ENCODE measurements at regions not wholly inside any gene's neighbourhood (a gene's known extent, or its start where the extent isn't known, plus 50 kb on each side); places are given as distances from the start of the nearest gene placed in this dataset.

DNA sequence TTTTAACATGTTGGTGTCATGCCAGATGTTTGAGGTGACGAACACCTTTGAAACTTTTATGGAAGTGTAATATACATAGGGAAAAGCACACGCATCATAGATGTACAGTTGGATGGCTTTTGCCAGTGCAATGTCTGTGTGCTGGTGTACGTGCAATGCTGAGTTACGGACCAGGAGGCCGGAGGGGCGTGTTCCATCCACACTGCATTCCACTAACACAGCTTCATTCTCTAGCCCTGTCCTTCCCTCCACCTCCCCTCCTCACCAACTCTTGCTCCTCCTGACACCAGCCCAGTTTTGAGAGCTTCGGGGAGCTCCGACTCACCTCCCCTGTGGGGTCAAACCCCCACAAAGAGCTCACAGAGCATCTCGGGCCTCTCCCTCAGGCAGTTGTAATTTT is 358.8 kb downstream of the C16orf95 start:
- H3K9ac ChIP-seq (ENCODE audit: low read length): no peak overlapping the region
- no peaks in the 10 kb centered on the region for H3F3A ChIP-seq (ENCODE audit: insufficient read depth, low read length)
- H3K4me3 ChIP-seq (ENCODE audit: low read length): no peak overlapping the region
- no peak for DNase-seq
- no peaks in the 10 kb centered on the region for H3K9me2 ChIP-seq (replicated peaks; ENCODE audit: insufficient read depth, low read length)
- H2AFZ ChIP-seq (ENCODE audit: low read length): no peak overlapping the region
- no peaks in the 10 kb centered on the region for H3K9me3 ChIP-seq (replicated peaks; ENCODE audit: insufficient read depth, low read length)
- no peak overlapping the region for H3K27ac ChIP-seq (ENCODE audit: low read length)
- no peaks in the 10 kb centered on the region for H3K4me1 ChIP-seq (ENCODE audit: low read length)
- peaks cover 44% of the 10 kb centered on the region for H3K27me3 ChIP-seq (replicated peaks; ENCODE audit: insufficient read depth, low read length)
- H3K4me2 ChIP-seq (ENCODE audit: low read depth, low read length): no peak overlapping the region
- no peaks in the 10 kb centered on the region for H3K36me3 ChIP-seq (replicated peaks; ENCODE audit: insufficient read depth, low read length)
- H3K79me2 ChIP-seq (ENCODE audit: low read length): no peaks in the 10 kb centered on the region
- H4K20me1 ChIP-seq (ENCODE audit: insufficient read depth, low read length): no peaks in the 10 kb centered on the region
- no peak for TF ChIP-seq EZH2phosphoT487 (IDR thresholded peaks at IDR 0.05; ENCODE audit: low read length)
- no peak for TF ChIP-seq EZH2 (optimal IDR thresholded peaks at IDR 0.05; ENCODE audit: low read depth, low read length)
- TF ChIP-seq, protein P1, sequence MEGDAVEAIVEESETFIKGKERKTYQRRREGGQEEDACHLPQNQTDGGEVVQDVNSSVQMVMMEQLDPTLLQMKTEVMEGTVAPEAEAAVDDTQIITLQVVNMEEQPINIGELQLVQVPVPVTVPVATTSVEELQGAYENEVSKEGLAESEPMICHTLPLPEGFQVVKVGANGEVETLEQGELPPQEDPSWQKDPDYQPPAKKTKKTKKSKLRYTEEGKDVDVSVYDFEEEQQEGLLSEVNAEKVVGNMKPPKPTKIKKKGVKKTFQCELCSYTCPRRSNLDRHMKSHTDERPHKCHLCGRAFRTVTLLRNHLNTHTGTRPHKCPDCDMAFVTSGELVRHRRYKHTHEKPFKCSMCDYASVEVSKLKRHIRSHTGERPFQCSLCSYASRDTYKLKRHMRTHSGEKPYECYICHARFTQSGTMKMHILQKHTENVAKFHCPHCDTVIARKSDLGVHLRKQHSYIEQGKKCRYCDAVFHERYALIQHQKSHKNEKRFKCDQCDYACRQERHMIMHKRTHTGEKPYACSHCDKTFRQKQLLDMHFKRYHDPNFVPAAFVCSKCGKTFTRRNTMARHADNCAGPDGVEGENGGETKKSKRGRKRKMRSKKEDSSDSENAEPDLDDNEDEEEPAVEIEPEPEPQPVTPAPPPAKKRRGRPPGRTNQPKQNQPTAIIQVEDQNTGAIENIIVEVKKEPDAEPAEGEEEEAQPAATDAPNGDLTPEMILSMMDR (IDR thresholded peaks at IDR 0.05; ENCODE audit: low read length): no peak

DNA sequence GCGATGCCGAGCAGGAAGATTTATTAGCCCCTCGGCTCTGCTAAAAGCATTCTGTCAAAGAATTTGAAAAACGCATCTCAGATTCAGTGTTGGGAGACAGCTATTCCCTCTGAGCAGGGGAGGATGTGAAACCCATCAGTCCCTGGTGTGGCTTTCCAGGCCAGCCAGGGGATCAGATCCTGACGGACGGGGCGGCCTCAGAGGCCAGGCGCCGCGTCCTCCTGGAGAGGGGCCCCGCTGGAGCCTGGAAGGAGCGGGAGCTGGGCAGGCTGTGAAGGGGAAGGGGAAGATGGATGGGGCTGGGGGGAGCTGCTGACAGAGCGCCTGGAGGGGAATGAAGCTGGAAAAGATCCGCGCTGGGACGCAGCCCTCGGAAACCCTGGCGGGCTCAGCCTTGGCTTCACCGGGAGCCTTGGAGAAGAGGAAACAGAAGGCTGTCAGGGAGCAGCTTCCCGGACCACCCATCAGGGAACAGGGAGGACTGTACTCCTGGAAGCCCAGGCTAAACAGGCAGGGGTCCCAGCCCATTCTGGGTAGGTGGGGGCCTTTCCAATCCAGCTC is 358.0 kb downstream of the C16orf95 start:
- no peaks in the 10 kb centered on the region for H3K9me2 ChIP-seq (replicated peaks; ENCODE audit: insufficient read depth, low read length)
- no peak overlapping the region for H2AFZ ChIP-seq (ENCODE audit: low read length)
- no peaks in the 10 kb centered on the region for H3F3A ChIP-seq (ENCODE audit: insufficient read depth, low read length)
- H4K20me1 ChIP-seq (ENCODE audit: insufficient read depth, low read length): no peaks in the 10 kb centered on the region
- H3K79me2 ChIP-seq (ENCODE audit: low read length): no peaks in the 10 kb centered on the region
- H3K4me1 ChIP-seq (ENCODE audit: low read length): no peaks in the 10 kb centered on the region
- no peak overlapping the region for H3K4me3 ChIP-seq (ENCODE audit: low read length)
- no peak overlapping the region for H3K4me2 ChIP-seq (ENCODE audit: low read depth, low read length)
- H3K9ac ChIP-seq (ENCODE audit: low read length): no peak overlapping the region
- H3K27ac ChIP-seq (ENCODE audit: low read length): no peak overlapping the region
- TF ChIP-seq EZH2phosphoT487 (IDR thresholded peaks at IDR 0.05; ENCODE audit: low read length) (no peak), EZH2 (optimal IDR thresholded peaks at IDR 0.05; ENCODE audit: low read depth, low read length) (no peak)
- TF ChIP-seq, protein P1 (IDR thresholded peaks at IDR 0.05; ENCODE audit: low read length): no peak
- peaks cover 50% of the 10 kb centered on the region for H3K27me3 ChIP-seq (replicated peaks; ENCODE audit: insufficient read depth, low read length)
- H3K9me3 ChIP-seq (replicated peaks; ENCODE audit: insufficient read depth, low read length): no peaks in the 10 kb centered on the region
- DNase-seq: no peak
- H3K36me3 ChIP-seq (replicated peaks; ENCODE audit: insufficient read depth, low read length): no peaks in the 10 kb centered on the region

DNA sequence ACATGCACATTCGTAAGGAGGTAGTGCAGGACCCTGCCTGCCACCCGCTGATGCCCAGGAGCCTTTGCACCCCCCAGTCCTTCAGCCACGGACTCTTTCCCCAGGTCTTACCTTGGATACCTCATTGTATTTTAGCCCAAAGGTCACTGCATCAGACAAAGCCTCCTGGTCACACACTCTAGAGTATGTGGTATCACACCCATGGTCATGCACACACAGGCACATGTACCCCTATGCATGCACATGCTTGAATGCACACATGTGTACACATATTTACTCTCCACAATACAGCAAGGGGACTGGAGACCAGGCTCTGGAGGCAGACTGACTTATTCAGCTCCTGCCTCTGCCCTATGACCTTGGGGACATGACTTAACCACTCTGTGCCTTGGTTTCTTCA is 357.5 kb downstream of the C16orf95 start:
- no peaks in the 10 kb centered on the region for H3K36me3 ChIP-seq (replicated peaks; ENCODE audit: insufficient read depth, low read length)
- no peaks in the 10 kb centered on the region for H3K9me2 ChIP-seq (replicated peaks; ENCODE audit: insufficient read depth, low read length)
- no peaks in the 10 kb centered on the region for H4K20me1 ChIP-seq (ENCODE audit: insufficient read depth, low read length)
- TF ChIP-seq EZH2 (optimal IDR thresholded peaks at IDR 0.05; ENCODE audit: low read depth, low read length): no peak
- no peak for TF ChIP-seq EZH2phosphoT487 (IDR thresholded peaks at IDR 0.05; ENCODE audit: low read length)
- TF ChIP-seq, protein P1 (IDR thresholded peaks at IDR 0.05; ENCODE audit: low read length): no peak
- no peaks in the 10 kb centered on the region for H3F3A ChIP-seq (ENCODE audit: insufficient read depth, low read length)
- DNase-seq: no peak
- no peak overlapping the region for H3K4me2 ChIP-seq (ENCODE audit: low read depth, low read length)
- H3K27me3 ChIP-seq (replicated peaks; ENCODE audit: insufficient read depth, low read length): peaks cover 54% of the 10 kb centered on the region
- H3K4me1 ChIP-seq (ENCODE audit: low read length): no peaks in the 10 kb centered on the region
- no peak overlapping the region for H3K9ac ChIP-seq (ENCODE audit: low read length)
- H2AFZ ChIP-seq (ENCODE audit: low read length): no peak overlapping the region
- H3K79me2 ChIP-seq (ENCODE audit: low read length): no peaks in the 10 kb centered on the region
- no peaks in the 10 kb centered on the region for H3K9me3 ChIP-seq (replicated peaks; ENCODE audit: insufficient read depth, low read length)
- no peak overlapping the region for H3K4me3 ChIP-seq (ENCODE audit: low read length)
- no peak overlapping the region for H3K27ac ChIP-seq (ENCODE audit: low read length)
